SK-N-DZ (cell line): ENCODE measurements at regions not wholly inside any gene's neighbourhood (a gene's known extent, or its start where the extent isn't known, plus 50 kb on each side); places are given as distances from the start of the nearest gene placed in this dataset.

ENCODE experiments used
- DNase-seq: peaks from one replicate; pipeline ENCODE4 v3.0.0-alpha.2; 2015; ENCODE audit warnings: low spot score
- small RNA-seq, 2 experiments: library from RNA; depleted of rRNA; stranded (forward); fragments of <200 nt; gene quantifications; one replicate each; pipeline ENCODE3, GENCODE V24; 2014

- DNase-seq: no peak
Measured at GRCh38 chr18:78913395-78913794, 66.2 kb upstream of the SALL3 start.

- no peak for DNase-seq
Measured at GRCh38 chr18:78913830-78914231, 65.8 kb upstream of the SALL3 start.

GRCh38 chr18:78914249-78914935 is 65.2 kb upstream of the SALL3 start:
- no peak for DNase-seq

GRCh38 chr18:78915446-78916008 is 64.1 kb upstream of the SALL3 start:
- DNase-seq: no peak

- no peak for DNase-seq
Measured at GRCh38 chr18:78918707-78919106, 60.9 kb upstream of the SALL3 start.

- no peak for DNase-seq
Measured at GRCh38 chr18:78919956-78920355, 59.7 kb upstream of the SALL3 start.

GRCh38 chr18:78920456-78921138 is 59.0 kb upstream of the SALL3 start:
- DNase-seq: no peak

GRCh38 chr18:78922856-78923255 is 56.8 kb upstream of the SALL3 start:
- no peak for DNase-seq

GRCh38 chr18:78924301-78924700 is 55.3 kb upstream of the SALL3 start:
- no peak for DNase-seq

GRCh38 chr18:78924786-78925540 is 54.7 kb upstream of the SALL3 start:
- no peak for DNase-seq

GRCh38 chr18:78925557-78926242 is 53.9 kb upstream of the SALL3 start:
- DNase-seq: no peak

GRCh38 chr18:78926243-78926615 is 53.4 kb upstream of the SALL3 start:
- DNase-seq: no peak

GRCh38 chr18:78927156-78927555 is 52.5 kb upstream of the SALL3 start:
- DNase-seq: no peak

GRCh38 chr18:78927616-78928015 is 52.0 kb upstream of the SALL3 start:
- DNase-seq: no peak

GRCh38 chr18:78928076-78928475 is 51.5 kb upstream of the SALL3 start:
- no peak for DNase-seq

- DNase-seq: no peak
Measured at GRCh38 chr18:78929516-78929915, 50.1 kb upstream of the SALL3 start.

Small RNA genes lying in the stretch of these regions (small RNA-seq; reads per million reads assigned to genes)
- 0 reads per million in 2 experiments for gene RF00019
- 0 reads per million in 2 experiments for gene RF00402
- 0 reads per million in 2 experiments for gene RNA5SP461
- gene RNU6-655P: 0 reads per million in 2 experiments
